Inferior parietal cortex (tissue), 1 donor: ENCODE measurements at regions not wholly inside any gene's neighbourhood (a gene's known extent, or its start where the extent isn't known, plus 50 kb on each side); places are given as distances from the start of the nearest gene placed in this dataset.

Experiments used
- DNase-seq: peaks from one replicate; pipeline ENCODE4 v3.0.0-alpha.2; 2016; ENCODE audit errors: extremely low spot score

GRCh38 chr13:109669956-109670355, 116.4 kb downstream of the IRS2 start:
- no peak for DNase-seq

DNA sequence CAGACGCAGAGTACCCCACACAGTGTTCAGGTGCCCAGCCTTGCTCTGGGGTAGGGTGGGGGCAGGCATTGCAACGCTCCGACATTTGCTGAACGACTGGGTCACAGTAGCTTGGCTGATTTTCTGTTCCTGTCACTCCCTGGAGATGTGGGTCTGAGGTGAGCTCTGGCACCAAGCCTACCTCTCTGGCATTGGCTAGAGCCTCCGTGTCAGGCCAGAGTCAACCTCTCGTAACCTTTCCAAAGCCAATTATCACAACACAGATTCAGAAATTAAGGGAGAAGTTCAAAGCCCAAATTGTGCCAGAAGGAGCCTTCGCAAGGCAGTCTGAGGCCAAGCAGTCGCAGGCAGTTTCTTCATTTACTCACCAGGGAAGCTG, 117.2 kb downstream of the IRS2 start:
- no peak for DNase-seq

- DNase-seq: no peak
These were observed 117.8 kb downstream of the IRS2 start for GRCh38 chr13:109668433-109669233.

DNA sequence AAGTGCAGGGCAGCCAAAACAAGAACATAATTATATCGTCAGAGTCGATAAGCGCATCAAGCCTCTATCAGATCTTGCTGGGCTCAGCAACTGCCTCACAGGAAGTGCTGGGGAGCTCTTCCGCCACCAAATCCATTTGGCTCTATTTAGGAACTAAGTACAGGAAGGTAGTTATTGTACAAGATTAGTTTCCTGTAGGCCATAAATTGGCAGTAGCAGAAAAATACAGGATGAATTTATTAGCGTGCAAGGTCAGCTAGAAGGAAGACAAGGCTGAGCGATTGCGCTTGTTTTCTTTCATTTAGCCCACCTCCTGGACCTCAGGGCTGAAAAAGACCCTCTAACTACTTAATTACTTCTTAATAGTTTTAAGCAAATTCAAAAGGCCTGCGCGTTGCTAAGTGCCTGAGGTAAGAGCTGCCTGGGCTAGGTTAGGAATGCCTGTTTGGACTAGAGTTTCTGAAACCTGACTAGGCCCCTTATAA, 118.5 kb downstream of the IRS2 start:
- no peak for DNase-seq

GRCh38 chr13:109667056-109667455, 119.3 kb downstream of the IRS2 start:
- no peak for DNase-seq

DNA sequence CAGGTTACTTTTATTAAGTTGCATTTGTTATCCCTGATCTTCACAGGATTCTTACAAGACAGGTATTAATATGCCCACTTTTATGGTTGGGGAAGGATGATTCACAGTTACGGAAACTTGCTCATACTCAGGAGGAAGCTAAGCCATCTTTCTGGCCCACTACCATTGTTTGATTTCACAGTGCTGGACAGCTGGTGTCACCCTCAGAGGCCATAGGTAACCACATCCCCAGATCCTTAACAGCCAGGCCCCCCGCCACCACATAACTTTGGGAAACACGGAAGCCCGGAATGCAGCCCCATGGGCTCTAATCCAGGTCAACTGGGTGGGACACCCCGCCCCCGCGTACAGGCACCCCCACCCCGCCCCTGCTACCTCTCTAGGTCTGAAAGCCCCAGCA, 119.7 kb downstream of the IRS2 start:
- DNase-seq: no peak

DNA sequence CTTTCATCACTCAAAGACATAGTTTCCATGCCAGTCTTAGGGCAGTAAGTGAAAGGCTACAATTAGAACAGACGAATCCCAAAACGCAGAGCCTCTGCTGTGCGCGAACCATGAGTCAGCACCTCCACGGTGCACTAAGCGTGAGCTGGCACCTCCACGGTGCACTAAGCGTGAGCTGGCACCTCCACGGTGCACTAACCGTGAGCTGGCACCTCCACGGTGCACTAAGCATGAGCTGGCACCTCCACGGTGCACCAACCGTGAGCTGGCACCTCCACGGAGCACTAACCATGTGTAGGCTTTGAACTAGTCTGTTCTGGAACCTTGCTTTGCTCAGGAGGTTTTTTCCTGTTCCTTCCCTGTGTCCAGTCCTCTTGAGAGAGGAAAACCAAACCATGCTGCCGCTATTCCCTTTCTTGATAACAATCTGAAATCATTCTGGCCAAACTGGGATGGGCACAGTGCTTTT, 120.6 kb downstream of the IRS2 start:
- no peak for DNase-seq

DNA sequence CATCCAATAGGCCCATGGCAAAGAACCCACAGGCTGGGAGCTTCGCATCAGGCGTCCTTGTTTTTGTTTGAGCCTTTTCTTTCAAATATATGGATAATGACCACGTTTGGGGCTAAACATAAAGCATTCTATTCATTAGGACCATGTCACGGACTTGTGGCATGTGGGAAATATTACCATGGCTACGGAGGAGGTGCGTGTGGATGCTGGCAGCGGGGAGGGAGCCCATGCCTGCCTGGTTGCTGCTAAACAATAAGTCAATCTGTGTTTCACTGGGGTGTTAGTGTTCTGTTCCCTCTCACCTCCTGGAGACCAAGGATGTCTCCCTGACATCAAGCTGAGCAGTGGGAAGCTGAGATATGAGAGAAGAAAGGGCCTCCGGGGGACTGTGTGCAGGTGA, 121.1 kb downstream of the IRS2 start:
- no peak for DNase-seq

GRCh38 chr13:109657395-109657794, 129.0 kb downstream of the IRS2 start:
- no peak for DNase-seq

GRCh38 chr13:109656206-109656605, 130.2 kb downstream of the IRS2 start:
- no peak for DNase-seq

DNA sequence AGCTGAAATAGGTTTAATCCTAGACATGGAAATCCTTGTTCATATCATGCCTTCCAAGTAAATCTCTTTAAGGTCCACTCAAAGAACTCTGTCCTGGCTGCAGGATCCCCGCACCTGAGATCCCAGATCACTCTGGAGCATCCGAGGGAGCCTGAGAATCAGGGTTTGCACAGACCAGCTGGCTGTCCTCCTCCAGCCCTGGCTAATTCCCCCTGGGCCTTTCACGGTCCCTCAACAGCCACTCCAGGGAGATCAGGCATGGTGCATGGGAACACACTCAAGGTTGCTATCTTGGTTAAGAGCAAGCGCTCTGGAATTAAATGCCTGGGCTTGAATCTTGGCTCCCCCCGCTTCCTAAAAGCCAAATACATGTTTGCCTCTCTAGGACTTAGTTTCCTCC, 130.8 kb downstream of the IRS2 start:
- no peak for DNase-seq

DNA sequence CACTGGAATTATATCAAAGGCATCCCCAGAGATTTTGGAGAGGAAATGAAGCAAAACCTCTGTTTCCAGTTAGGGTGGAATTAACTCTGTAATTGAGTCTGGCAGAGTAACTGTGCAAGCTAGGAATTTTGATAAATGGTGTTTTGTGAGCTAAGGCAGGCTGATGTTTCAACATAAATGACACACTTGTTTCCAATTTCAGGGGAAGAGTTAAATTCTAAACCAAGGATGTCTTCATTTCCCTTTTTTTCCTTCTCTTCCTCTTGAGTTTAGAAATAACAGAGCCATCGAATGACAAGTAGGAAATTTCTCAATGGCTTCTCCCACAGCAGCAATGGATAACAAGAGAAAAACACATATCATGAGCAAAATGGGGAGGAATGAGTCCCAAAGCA, 131.2 kb downstream of the IRS2 start:
- no peak for DNase-seq

DNA sequence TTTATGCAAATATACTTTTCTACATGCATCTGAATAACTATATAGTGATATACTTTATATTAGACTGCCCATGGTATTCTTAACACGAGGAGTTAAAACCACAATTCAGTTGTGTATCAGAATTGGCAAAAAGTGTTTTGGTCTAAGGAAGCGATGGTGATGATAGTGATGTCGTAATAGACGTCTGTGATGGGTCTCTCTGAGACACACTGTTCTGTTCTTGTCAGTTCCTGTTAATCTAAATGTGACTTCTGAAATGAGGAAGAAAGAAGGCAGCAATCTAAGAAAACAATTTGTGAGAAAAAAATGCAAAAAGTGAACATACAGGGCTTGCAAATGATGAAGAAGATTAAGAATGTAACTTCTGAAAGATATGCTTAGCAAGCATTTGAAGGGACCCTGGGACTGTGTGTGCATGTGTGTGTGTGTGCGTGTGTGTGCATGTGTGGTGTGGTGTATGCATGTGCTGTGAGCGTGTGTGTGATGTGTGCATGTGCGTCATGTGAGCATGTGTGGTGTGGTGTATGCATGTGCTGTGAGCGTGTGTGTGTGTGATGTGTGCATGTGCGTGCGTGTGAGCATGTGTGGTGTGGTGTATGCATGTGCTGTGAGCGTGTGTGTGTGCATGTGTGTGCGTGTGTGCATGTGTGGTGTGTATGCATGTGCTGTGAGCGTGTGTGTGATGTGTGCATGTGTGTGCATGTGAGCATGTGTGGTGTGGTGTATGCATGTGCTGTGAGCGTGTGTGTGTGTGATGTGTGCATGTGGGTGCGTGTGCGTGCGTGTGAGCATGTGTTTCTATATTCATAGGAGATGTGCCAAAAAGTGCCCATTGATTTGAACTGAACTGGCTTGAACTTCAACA, 131.8 kb downstream of the IRS2 start:
- DNase-seq: peak; percentile 35

- DNase-seq: no peak
These were observed 133.9 kb downstream of the IRS2 start for GRCh38 chr13:109652531-109652930.

DNA sequence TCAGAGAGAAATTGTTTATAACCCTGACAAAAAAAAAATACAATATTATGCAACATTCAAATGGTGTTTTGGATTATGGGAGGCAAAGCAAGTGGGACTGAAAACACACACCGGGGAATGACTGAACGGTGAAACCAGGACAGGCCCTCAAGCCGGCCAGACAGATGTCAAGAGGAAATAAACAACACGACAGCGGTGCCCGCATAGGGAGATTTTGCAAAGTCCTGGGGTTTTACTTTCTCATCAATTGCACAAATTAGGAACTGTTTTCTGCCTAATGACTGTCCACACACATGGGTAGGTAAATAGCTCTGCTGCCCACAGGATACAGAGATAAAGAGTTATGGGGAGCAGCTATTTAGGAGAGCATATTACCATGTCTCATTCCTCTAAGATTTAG, 134.5 kb downstream of the IRS2 start:
- no peak for DNase-seq

GRCh38 chr13:109651311-109651710, 135.1 kb downstream of the IRS2 start:
- no peak for DNase-seq

DNA sequence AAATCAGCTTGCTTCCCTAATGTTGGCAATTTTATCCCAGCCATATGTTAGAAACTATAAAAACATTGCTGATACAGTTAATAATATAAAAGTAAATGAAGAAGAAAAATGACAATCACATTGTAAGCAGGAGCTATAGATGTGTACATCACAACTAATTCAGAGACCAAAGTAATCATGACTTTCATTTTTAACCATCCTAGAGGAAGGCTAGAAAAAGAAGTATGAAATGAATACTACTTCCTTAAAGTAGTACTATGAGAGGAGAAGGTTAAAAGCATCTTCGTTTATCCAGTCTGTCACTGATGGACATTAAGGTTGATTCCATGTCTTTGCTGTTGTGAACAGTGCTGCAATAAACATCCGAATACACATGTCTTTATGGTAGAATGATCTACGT, 135.5 kb downstream of the IRS2 start:
- no peak for DNase-seq

DNA sequence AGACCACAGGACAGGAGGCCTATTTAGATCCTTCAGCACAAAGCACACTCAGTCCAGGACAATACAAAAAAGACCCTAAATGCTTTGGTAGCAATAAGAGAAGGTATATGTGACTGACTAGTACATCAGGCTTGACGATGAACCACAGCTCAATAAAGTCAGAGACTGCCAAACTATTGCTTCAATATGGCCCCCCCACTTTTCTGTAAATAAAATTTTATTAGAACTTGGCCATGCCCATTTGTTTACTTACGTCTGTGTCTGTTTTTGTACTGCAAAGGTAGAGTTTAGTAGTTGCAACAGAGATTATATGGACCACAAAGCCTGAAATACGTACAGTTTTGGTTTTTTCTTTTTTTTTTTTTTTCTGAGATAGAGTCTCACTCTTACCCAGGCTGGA, 136.7 kb downstream of the IRS2 start:
- DNase-seq: no peak

- no peak for DNase-seq
These were observed 138.7 kb downstream of the IRS2 start for GRCh38 chr13:109647699-109648098.

DNA sequence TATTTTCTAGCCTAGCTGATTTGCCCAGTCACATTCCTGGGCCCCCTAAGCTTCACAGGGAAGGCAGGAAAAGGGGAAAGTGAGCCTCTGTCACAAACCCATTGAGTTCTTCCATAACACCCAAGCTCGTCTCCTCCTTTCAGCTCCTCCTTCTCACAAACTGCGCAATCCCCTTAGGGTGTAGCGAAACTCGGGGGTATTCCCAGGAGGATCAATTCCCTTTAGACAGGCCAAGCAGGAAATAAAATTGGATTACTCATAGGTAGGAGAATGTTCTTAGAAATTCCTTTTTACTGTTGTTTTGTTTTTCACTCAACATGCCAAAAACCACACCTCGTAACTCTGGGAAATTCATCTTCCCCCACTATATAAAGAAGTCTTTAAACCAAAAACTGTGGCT, 139.3 kb downstream of the IRS2 start:
- DNase-seq: no peak

GRCh38 chr13:109646423-109646822, 140.0 kb downstream of the IRS2 start:
- no peak for DNase-seq

DNA sequence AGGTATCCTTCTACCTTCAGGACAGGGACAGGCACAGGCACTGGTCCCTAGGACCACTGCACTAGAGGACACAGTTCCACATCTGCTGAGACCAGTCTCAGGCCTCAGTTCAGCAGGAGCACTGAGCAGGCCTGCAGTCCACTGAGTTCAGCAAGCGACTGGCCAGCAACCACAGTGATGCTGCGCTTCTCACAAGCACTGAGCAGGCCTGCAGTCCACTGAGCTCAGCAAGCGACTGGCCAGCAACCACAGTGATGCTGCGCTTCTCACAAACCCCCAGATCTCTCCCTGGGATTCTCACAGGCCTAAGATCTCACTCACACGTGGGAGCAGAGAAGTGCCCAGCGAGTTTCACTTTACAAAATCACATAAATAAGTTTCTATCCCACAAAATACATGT, 140.6 kb downstream of the IRS2 start:
- DNase-seq: no peak

DNA sequence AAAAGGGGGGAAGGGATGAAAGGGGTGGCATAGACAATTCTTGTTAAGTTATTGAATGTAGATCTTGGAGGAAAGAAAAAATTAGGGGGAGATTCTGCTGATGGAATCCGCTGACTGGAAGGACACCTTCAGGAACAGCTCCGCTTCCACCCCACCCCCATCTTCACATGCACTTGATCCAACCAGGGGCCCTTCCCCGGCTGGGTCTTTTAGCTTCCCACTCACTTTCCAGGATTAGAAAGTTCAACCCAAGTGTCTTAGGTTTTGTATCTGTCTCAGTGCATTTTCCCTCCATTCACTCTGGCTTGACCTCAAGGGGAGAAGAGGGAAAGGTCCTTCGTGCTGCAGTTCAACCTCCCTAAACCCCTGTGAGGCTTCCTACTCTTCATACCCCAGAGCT, 141.4 kb downstream of the IRS2 start:
- no peak for DNase-seq
